Body of pancreas (tissue), 4 donors: ENCODE measurements at regions not wholly inside any gene's neighbourhood (a gene's known extent, or its start where the extent isn't known, plus 50 kb on each side); places are given as distances from the start of the nearest gene placed in this dataset.

Source experiments
- ATAC-seq: fragments of 150-250 bp; one replicate; pipeline ENCODE4 v1.9.1; 2016
- DNase-seq, 4 donors: peaks; one replicate each; pipeline ENCODE4 v3.0.0-alpha.2; 2019
- H3K27ac ChIP-seq, 4 donors: fragments of 200-600 bp; sonication (generic); 1 replicate in 3 of 4; 2 replicates in 1 of 4; pipeline versions ENCODE4 v1.5.1 to v1.6.1; 2016 to 2019; ENCODE audit warnings: mild to moderate bottlenecking in 1 of 4, mixed read lengths in 1 of 4, moderate library complexity in 1 of 4
- H3K27me3 ChIP-seq, 2 donors: fragments of 200-600 bp; sonication (generic); one replicate each; pipeline ENCODE4 v1.6.0; 2016; ENCODE audit warnings: mild to moderate bottlenecking in 1 of 2
- H3K36me3 ChIP-seq, 2 donors: fragments of 200-600 bp; sonication (generic); replicated peaks in 1 of 2; 2 replicates each; pipeline ENCODE4 v1.5.1; 2016; ENCODE audit warnings: low read depth in 2 of 2; ENCODE audit not compliant: insufficient read depth in 1 of 2
- H3K4me1 ChIP-seq: fragments of 200-600 bp; sonication (generic); one replicate; pipeline ENCODE4 v1.6.0; 2016
- H3K4me3 ChIP-seq, 2 donors: fragments of 200-600 bp; sonication (generic); 1 replicate in 1 of 2; 2 replicates in 1 of 2; pipeline ENCODE4 v1.5.1; 2016 to 2019
- H3K9me3 ChIP-seq, 3 donors: fragments of 200-600 bp; sonication (generic); 1 replicate in 2 of 3; 2 replicates in 1 of 3; pipeline ENCODE4 v1.5.1; 2016
- POLR2A ChIP-seq, 3 donors: fragments of 450-650 bp; IDR thresholded peaks; one replicate each; pipeline ENCODE4 v1.6.1; 2016; ENCODE audit warnings: antibody characterized with exemption in 3 of 3, mild to moderate bottlenecking in 2 of 3
- WGBS, 2 donors: methylation state at CpG; one replicate each; pipeline ENCODE4 v1.1.5; 2017; 5-methylcytosine and 5-hydroxymethylcytosine counted together
- intact Hi-C: fragments of 100-400 bp; cut with DNase I; formaldehyde crosslinking; loops from one replicate; pipeline ENCODE4 v1.15.1; 2023
- TF ChIP-seq, protein P1 (sequence below), 7 experiments: fragments of 450-650 bp in 4 of 7; fragments of 200-600 bp in 3 of 7; sonication (generic) in 3 of 7; IDR thresholded peaks; one replicate each; pipeline ENCODE4 v1.5.1; 2016 to 2019; ENCODE audit warnings: antibody characterized with exemption in 7 of 7

- TF ChIP-seq, protein P1, sequence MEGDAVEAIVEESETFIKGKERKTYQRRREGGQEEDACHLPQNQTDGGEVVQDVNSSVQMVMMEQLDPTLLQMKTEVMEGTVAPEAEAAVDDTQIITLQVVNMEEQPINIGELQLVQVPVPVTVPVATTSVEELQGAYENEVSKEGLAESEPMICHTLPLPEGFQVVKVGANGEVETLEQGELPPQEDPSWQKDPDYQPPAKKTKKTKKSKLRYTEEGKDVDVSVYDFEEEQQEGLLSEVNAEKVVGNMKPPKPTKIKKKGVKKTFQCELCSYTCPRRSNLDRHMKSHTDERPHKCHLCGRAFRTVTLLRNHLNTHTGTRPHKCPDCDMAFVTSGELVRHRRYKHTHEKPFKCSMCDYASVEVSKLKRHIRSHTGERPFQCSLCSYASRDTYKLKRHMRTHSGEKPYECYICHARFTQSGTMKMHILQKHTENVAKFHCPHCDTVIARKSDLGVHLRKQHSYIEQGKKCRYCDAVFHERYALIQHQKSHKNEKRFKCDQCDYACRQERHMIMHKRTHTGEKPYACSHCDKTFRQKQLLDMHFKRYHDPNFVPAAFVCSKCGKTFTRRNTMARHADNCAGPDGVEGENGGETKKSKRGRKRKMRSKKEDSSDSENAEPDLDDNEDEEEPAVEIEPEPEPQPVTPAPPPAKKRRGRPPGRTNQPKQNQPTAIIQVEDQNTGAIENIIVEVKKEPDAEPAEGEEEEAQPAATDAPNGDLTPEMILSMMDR (IDR thresholded peaks at IDR 0.05) = no peak
- TF ChIP-seq POLR2A (IDR thresholded peaks at IDR 0.05) = no peak
- no peaks in the 10 kb centered on the region for H3K27me3 ChIP-seq
- intact Hi-C loops = no loop called here
- WGBS, 2 donors = 34 to 45% methylated on average over 3 of the region's 3 CpGs
- no peak overlapping the region for H3K27ac ChIP-seq
- H3K4me1 ChIP-seq = no peaks in the 10 kb centered on the region
- no peaks in the 10 kb centered on the region for H3K36me3 ChIP-seq
- H3K9me3 ChIP-seq = no peaks in the 10 kb centered on the region
- DNase-seq (no peak), ATAC-seq (no peak)
- no peak overlapping the region for H3K4me3 ChIP-seq
Measured at GRCh38 chr11:23974051-23974450, 522.8 kb upstream of the LUZP2 start.

- no peaks in the 10 kb centered on the region for H3K4me1 ChIP-seq
- no peaks in the 10 kb centered on the region for H3K27me3 ChIP-seq
- TF ChIP-seq, protein P1 (IDR thresholded peaks at IDR 0.05) = no peak
- TF ChIP-seq POLR2A (IDR thresholded peaks at IDR 0.05) = no peak
- no peaks in the 10 kb centered on the region for H3K36me3 ChIP-seq
- no peak for ATAC-seq
- no peaks in the 10 kb centered on the region for H3K9me3 ChIP-seq
- H3K4me3 ChIP-seq = no peak overlapping the region
- H3K27ac ChIP-seq = no peak overlapping the region
- DNase-seq = no peak
- intact Hi-C loops = no loop called here
Measured at GRCh38 chr11:23974601-23975000, 522.3 kb upstream of the LUZP2 start.

DNA sequence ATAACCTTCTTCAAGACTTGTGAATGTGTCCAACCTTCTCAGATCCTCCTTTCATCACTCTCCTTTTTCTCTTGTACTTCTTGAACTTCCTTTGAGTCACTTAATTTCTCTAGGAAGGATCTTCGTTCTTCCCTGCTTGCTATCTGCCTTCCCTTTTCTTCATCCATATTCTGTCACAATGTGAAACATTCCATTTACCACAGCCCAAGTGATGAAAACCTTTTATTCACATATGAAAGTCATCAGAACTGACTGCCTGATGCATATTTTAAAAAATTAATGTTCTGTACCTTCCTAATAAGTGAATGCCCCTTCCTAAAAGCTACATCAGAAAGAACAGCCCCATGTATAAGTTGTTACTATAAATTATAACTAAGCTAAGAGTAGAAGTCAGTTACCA, 520.4 kb upstream of the LUZP2 start:
- intact Hi-C loops = no loop called here
- TF ChIP-seq, protein P1 (IDR thresholded peaks at IDR 0.05) = no peak
- no peak for TF ChIP-seq POLR2A (IDR thresholded peaks at IDR 0.05)
- H3K9me3 ChIP-seq = no peaks in the 10 kb centered on the region
- H3K27ac ChIP-seq = no peak overlapping the region
- no peak for ATAC-seq
- no peak for DNase-seq
- no peaks in the 10 kb centered on the region for H3K4me1 ChIP-seq
- H3K36me3 ChIP-seq = no peaks in the 10 kb centered on the region
- H3K4me3 ChIP-seq = no peak overlapping the region
- H3K27me3 ChIP-seq = no peaks in the 10 kb centered on the region
- 41 to 71% methylated on average over 1 of the region's 1 CpG for WGBS, 2 donors

GRCh38 chr11:23976841-23977271, 520.0 kb upstream of the LUZP2 start:
- intact Hi-C loops = no loop called here
- Histone ChIP-seq H3K9me3 (no peaks in the 10 kb centered on the region), H3K27me3 (no peaks in the 10 kb centered on the region), H3K4me1 (no peaks in the 10 kb centered on the region), H3K27ac (no peak overlapping the region), H3K4me3 (no peak overlapping the region), H3K36me3 (no peaks in the 10 kb centered on the region)
- TF ChIP-seq POLR2A (IDR thresholded peaks at IDR 0.05) = no peak
- TF ChIP-seq, protein P1 (IDR thresholded peaks at IDR 0.05) = no peak
- ATAC-seq = no peak
- DNase-seq = no peak

- no peaks in the 10 kb centered on the region for H3K27me3 ChIP-seq
- no peak overlapping the region for H3K4me3 ChIP-seq
- ATAC-seq (no peak), DNase-seq (no peak)
- no peak for TF ChIP-seq POLR2A (IDR thresholded peaks at IDR 0.05)
- TF ChIP-seq, protein P1 (IDR thresholded peaks at IDR 0.05) = no peak
- 53 to 65% methylated on average over 1 of the region's 1 CpG for WGBS, 2 donors
- H3K9me3 ChIP-seq = no peaks in the 10 kb centered on the region
- no peak overlapping the region for H3K27ac ChIP-seq
- H3K4me1 ChIP-seq = no peaks in the 10 kb centered on the region
- H3K36me3 ChIP-seq = no peaks in the 10 kb centered on the region
- intact Hi-C loops = no loop called here
Measured at GRCh38 chr11:23988381-23989006, 508.4 kb upstream of the LUZP2 start.
